A549 (cell line): ENCODE measurements at regions not wholly inside any gene's neighbourhood (a gene's known extent, or its start where the extent isn't known, plus 50 kb on each side); places are given as distances from the start of the nearest gene placed in this dataset.

ENCODE experiments used
- ATAC-seq, 2 experiments: fragments of 200-7000 bp in 1 of 2; fragments of >200 bp in 1 of 2; cut with Nextera tagmentation in 1 of 2; cut with Tn5 transposase in 1 of 2; 3 replicates each; pipeline versions ENCODE4 v1.8.0 to v1.9.1; 2018 to 2020; ENCODE audit warnings: mild to moderate bottlenecking in 1 of 2, moderate library complexity in 1 of 2
- CTCF ChIA-PET: fragments of 300-600 bp; sonication (Branson Sonifier 250); formaldehyde crosslinking; extraction: SDS; loops from one replicate; lab custom pipeline; 2021; ENCODE audit warnings: antibody characterized with exemption, inconsistent platforms; lab: Yijun Ruan, JAX
- POLR2A ChIA-PET: fragments of 350-600 bp; formaldehyde crosslinking; extraction: SDS; loops from one replicate; lab custom pipeline; 2021; ENCODE audit warnings: antibody characterized with exemption, inconsistent platforms; lab: Yijun Ruan, JAX
- DNase-seq, 2 experiments: peaks; one replicate each; pipeline versions ENCODE4 v3.0.0 to v3.0.0-alpha.2; 2011 to 2016; ENCODE audit warnings: low read depth in 1 of 2, low spot score in 1 of 2
- FAIRE-seq: peaks from 2 replicates; lab custom pipeline; 2011; peaks lifted over from hg19 to GRCh38; lab: Jason Lieb, UNC
- H3K27ac ChIP-seq, 2 experiments: fragments of >200 bp; sonication (Bioruptor Twin); formaldehyde crosslinking; 3 replicates each; pipeline ENCODE4 v1.5.1; 2016 to 2017
- H3K4me1 ChIP-seq: fragments of >200 bp; sonication (Bioruptor Twin); formaldehyde crosslinking; 3 replicates; pipeline ENCODE4 v1.6.1; 2016
- H3K4me2 ChIP-seq: fragments of >200 bp; sonication (Bioruptor Twin); formaldehyde crosslinking; 3 replicates; pipeline ENCODE4 v1.6.1; 2016
- H3K4me3 ChIP-seq: fragments of >200 bp; sonication (Bioruptor Twin); formaldehyde crosslinking; 3 replicates; pipeline ENCODE4 v1.5.1; 2016
- H3K9me3 ChIP-seq: fragments of >200 bp; sonication (Bioruptor Twin); formaldehyde crosslinking; 3 replicates; pipeline ENCODE4 v1.6.1; 2016
- CHD4 ChIP-seq: fragments of 200-600 bp; sonication (generic); IDR thresholded peaks from 2 replicates; pipeline ENCODE4 v1.6.1; 2016; ENCODE audit warnings: antibody characterized with exemption, mild to moderate bottlenecking, borderline replicate concordance
- EP300 ChIP-seq, 2 experiments: fragments of >200 bp; sonication (Bioruptor Twin); formaldehyde crosslinking; IDR thresholded peaks; 2 replicates in 1 of 2; 3 replicates in 1 of 2; pipeline ENCODE4 v1.6.1; 2016 to 2017
- ESRRA ChIP-seq: fragments of 150-350 bp; IDR thresholded peaks from 2 replicates; pipeline ENCODE4 v1.6.1; 2014; ENCODE audit warnings: mild to moderate bottlenecking, low read length, borderline replicate concordance
- FOSL2 ChIP-seq, 2 experiments: fragments of 450-650 bp in 1 of 2; fragments of >200 bp in 1 of 2; sonication (Bioruptor Twin) in 1 of 2; formaldehyde crosslinking; IDR thresholded peaks; 2 replicates each; pipeline versions ENCODE4 v1.5.0 to v1.6.1; 2016 to 2020; ENCODE audit warnings: mild to moderate bottlenecking in 1 of 2, moderate library complexity in 1 of 2
- FOXS1 ChIP-seq: fragments of 250-450 bp; sonication (Bioruptor Pico); IDR thresholded peaks from 2 replicates; pipeline ENCODE4 v1.5.0; 2020; ENCODE audit warnings: mild to moderate bottlenecking, moderate library complexity
- GATA3 ChIP-seq: IDR thresholded peaks from 2 replicates; pipeline ENCODE4 v1.6.1; 2012; ENCODE audit warnings: borderline replicate concordance
- HMGXB4 ChIP-seq: fragments of 250-450 bp; sonication (Bioruptor Pico); IDR thresholded peaks from 2 replicates; pipeline ENCODE4 v1.5.0; 2021; ENCODE audit warnings: mild to moderate bottlenecking, moderate library complexity, borderline replicate concordance
- HOXB5 ChIP-seq: fragments of 250-450 bp; sonication (Bioruptor Pico); IDR thresholded peaks from 2 replicates; pipeline ENCODE4 v1.5.0; 2020; ENCODE audit warnings: mild to moderate bottlenecking, moderate library complexity
- KDM5A ChIP-seq: fragments of 200-600 bp; sonication (generic); IDR thresholded peaks from 2 replicates; pipeline ENCODE4 v1.6.1; 2016; ENCODE audit warnings: antibody characterized with exemption, mild to moderate bottlenecking
- MAZ ChIP-seq: fragments of 150-350 bp; IDR thresholded peaks from 2 replicates; pipeline ENCODE4 v1.6.1; 2014; ENCODE audit warnings: antibody characterized with exemption, low read depth, low read length, borderline replicate concordance
- NPAS2 ChIP-seq: fragments of 250-450 bp; sonication (Bioruptor Pico); IDR thresholded peaks from 2 replicates; pipeline ENCODE4 v1.8.0; 2022; ENCODE audit warnings: mild to moderate bottlenecking, moderate library complexity, borderline replicate concordance
- POLR2A ChIP-seq: IDR thresholded peaks from 2 replicates; pipeline ENCODE4 v1.6.1; 2012; ENCODE audit warnings: mild to moderate bottlenecking, low read length
- RAD21 ChIP-seq, 2 experiments: fragments of >200 bp in 1 of 2; sonication (Bioruptor Twin) in 1 of 2; formaldehyde crosslinking in 1 of 2; IDR thresholded peaks in 1 of 2; conservative IDR thresholded peaks in 1 of 2; 2 replicates in 1 of 2; 3 replicates in 1 of 2; pipeline ENCODE4 v1.6.1; 2012 to 2018; ENCODE audit warnings: inconsistent platforms in 1 of 2
- RCOR1 ChIP-seq: fragments of 150-350 bp; IDR thresholded peaks from 2 replicates; pipeline ENCODE4 v1.6.1; 2014; ENCODE audit warnings: antibody characterized with exemption, low read length, low read depth
- RFX5 ChIP-seq: fragments of 450-650 bp; IDR thresholded peaks from 2 replicates; pipeline ENCODE4 v1.7.1; 2014; ENCODE audit warnings: antibody characterized with exemption, mild to moderate bottlenecking, moderate library complexity
- SREBF2 ChIP-seq: fragments of 450-650 bp; IDR thresholded peaks from 2 replicates; pipeline ENCODE4 v1.6.1; 2014; ENCODE audit warnings: mild to moderate bottlenecking, moderate library complexity
- ZFP36 ChIP-seq: fragments of 450-650 bp; IDR thresholded peaks from 2 replicates; pipeline ENCODE4 v1.6.1; 2014; ENCODE audit warnings: borderline replicate concordance; ENCODE audit not compliant: partially characterized antibody
- ZSCAN20 ChIP-seq: fragments of 250-450 bp; sonication (Bioruptor Pico); IDR thresholded peaks from 2 replicates; pipeline ENCODE4 v1.8.0; 2022; ENCODE audit warnings: mild to moderate bottlenecking, moderate library complexity
- WGBS: methylation state at CpG from one replicate; pipeline ENCODE4 v1.1.6; 2017; ENCODE audit errors: missing lambda C conversion rate; 5-methylcytosine and 5-hydroxymethylcytosine counted together
- TF ChIP-seq, protein P1 (sequence below): IDR thresholded peaks from 2 replicates; pipeline ENCODE4 v1.6.1; 2012
- TF ChIP-seq, protein P2 (sequence below): fragments of >200 bp; sonication (Bioruptor Twin); formaldehyde crosslinking; IDR thresholded peaks from 3 replicates; pipeline ENCODE4 v1.5.1; 2016

DNA sequence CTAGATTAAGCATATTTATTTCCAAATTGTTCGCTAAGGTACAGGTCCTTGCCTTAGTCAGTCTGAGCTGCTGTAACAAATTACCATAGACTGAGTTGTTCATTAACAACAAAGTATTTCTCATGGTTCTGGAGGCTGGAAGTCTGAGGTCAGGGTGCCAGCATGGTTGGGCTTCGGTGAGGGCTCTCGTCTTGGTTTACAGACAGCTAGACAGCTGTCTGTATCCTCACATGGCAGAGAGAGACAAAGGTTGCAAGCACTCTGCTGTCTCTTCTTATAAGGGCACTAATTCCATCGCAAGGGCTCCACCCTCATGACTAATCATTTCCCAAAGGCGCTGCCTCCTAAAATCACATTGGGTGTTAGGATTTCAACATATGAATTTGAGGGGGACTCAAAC lies 115.3 kb upstream of the GMDS start:
- ATAC-seq: no peak
- DNase-seq: no peak
- CTCF ChIA-PET: no interaction called here
- no peak overlapping the region for H3K4me2 ChIP-seq
- no peak for FAIRE-seq
- whole genome bisulfite sequencing: 85% methylated on average over 5 of the region's 5 CpGs
- TF ChIP-seq RCOR1 (no peak), ESRRA (no peak), EP300 (IDR thresholded peaks at IDR 0.05) (no peak), FOSL2 (IDR thresholded peaks at IDR 0.05) (no peak), FOSL2 (CRISPR knock-in tag; IDR thresholded peaks at IDR 0.05) (no peak), RAD21 (conservative IDR thresholded peaks at IDR 0.05 in 1 of 2, IDR thresholded peaks at IDR 0.05 in 1 of 2) (no peak), GATA3 (no peak), POLR2A (no peak), RFX5 (no peak), NPAS2 (CRISPR knock-in tag) (no peak), HMGXB4 (CRISPR knock-in tag) (no peak), ZFP36 (no peak)
- TF ChIP-seq, protein P1, sequence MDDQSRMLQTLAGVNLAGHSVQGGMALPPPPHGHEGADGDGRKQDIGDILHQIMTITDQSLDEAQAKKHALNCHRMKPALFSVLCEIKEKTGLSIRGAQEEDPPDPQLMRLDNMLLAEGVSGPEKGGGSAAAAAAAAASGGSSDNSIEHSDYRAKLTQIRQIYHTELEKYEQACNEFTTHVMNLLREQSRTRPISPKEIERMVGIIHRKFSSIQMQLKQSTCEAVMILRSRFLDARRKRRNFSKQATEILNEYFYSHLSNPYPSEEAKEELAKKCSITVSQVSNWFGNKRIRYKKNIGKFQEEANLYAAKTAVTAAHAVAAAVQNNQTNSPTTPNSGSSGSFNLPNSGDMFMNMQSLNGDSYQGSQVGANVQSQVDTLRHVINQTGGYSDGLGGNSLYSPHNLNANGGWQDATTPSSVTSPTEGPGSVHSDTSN: no peak
- TF ChIP-seq, protein P2, sequence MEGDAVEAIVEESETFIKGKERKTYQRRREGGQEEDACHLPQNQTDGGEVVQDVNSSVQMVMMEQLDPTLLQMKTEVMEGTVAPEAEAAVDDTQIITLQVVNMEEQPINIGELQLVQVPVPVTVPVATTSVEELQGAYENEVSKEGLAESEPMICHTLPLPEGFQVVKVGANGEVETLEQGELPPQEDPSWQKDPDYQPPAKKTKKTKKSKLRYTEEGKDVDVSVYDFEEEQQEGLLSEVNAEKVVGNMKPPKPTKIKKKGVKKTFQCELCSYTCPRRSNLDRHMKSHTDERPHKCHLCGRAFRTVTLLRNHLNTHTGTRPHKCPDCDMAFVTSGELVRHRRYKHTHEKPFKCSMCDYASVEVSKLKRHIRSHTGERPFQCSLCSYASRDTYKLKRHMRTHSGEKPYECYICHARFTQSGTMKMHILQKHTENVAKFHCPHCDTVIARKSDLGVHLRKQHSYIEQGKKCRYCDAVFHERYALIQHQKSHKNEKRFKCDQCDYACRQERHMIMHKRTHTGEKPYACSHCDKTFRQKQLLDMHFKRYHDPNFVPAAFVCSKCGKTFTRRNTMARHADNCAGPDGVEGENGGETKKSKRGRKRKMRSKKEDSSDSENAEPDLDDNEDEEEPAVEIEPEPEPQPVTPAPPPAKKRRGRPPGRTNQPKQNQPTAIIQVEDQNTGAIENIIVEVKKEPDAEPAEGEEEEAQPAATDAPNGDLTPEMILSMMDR: no peak
- H3K4me1 ChIP-seq: no peaks in the 10 kb centered on the region
- POLR2A ChIA-PET: no interaction called here
- H3K27ac ChIP-seq: no peak overlapping the region
- H3K9me3 ChIP-seq: no peaks in the 10 kb centered on the region
- H3K4me3 ChIP-seq: no peak overlapping the region

- FAIRE-seq: no peak
- 67% methylated on average over 3 of the region's 5 CpGs for WGBS
- CTCF ChIA-PET: interaction anchor here (0.6 kb wide), 1 partner anchor 88 kb away, joined by 3 read pairs; no protein-coding TSS in a partner anchor
These were observed 114.7 kb upstream of the GMDS start for GRCh38 chr6:2360126-2360525.

GRCh38 chr6:2355150-2355549 lies 109.7 kb upstream of the GMDS start:
- FAIRE-seq: no peak
- CTCF ChIA-PET: interaction anchor here (1.2 to 2.4 kb wide), 4 partner anchors 10 to 279 kb away, joined by 3 to 15 read pairs (median 5); no protein-coding TSS in a partner anchor
- POLR2A ChIA-PET: no interaction called here

More at GRCh38 chr6:2360126-2360525, 114.7 kb upstream of the GMDS start:
- TF ChIP-seq HOXB5 (CRISPR knock-in tag) (no peak), KDM5A (no peak), NPAS2 (CRISPR knock-in tag) (no peak), SREBF2 (no peak), RFX5 (no peak), FOXS1 (CRISPR knock-in tag) (no peak), POLR2A (no peak), CHD4 (no peak), MAZ (no peak), RAD21 (conservative IDR thresholded peaks at IDR 0.05 in 1 of 2, IDR thresholded peaks at IDR 0.05 in 1 of 2) (no peak)
- no peaks in the 10 kb centered on the region for H3K4me1 ChIP-seq
- H3K4me2 ChIP-seq: no peak overlapping the region
- H3K4me3 ChIP-seq: no peak overlapping the region
- POLR2A ChIA-PET: no interaction called here
- no peak for ATAC-seq
- H3K9me3 ChIP-seq: no peaks in the 10 kb centered on the region
- no peak for DNase-seq
- no peak overlapping the region for H3K27ac ChIP-seq

More at GRCh38 chr6:2355150-2355549, 109.7 kb upstream of the GMDS start:
- WGBS: 52% methylated on average over 3 of the region's 3 CpGs
- no peaks in the 10 kb centered on the region for H3K9me3 ChIP-seq
- ATAC-seq (no peak), DNase-seq (no peak)
- H3K27ac ChIP-seq: no peak overlapping the region
- H3K4me1 ChIP-seq: no peaks in the 10 kb centered on the region
- TF ChIP-seq ZSCAN20 (CRISPR knock-in tag): no peak
- H3K4me2 ChIP-seq: no peak overlapping the region
- H3K4me3 ChIP-seq: no peak overlapping the region
